DMS53 treated with DMSO at 0.1 percent for 48 hours (cell line): ENCODE measurements at regions not wholly inside any gene's neighbourhood (a gene's known extent, or its start where the extent isn't known, plus 50 kb on each side); places are given as distances from the start of the nearest gene placed in this dataset.
"Not testable (repeated sequence)": the region's sequence is repeated elsewhere in the genome, so short reads cannot be mapped to it uniquely, and the experiment has no call there.

Experiments
- DNase-seq: peaks from one replicate; lab custom pipeline; 2025; ENCODE audit not compliant: unreplicated experiment; lab: John Stamatoyannopoulos, UW

GRCh38 chr2:133624551-133624950 is 56.3 kb upstream of the NCKAP5 start:
- DNase-seq = no peak

GRCh38 chr2:133627741-133628140 is 59.5 kb upstream of the NCKAP5 start:
- no peak for DNase-seq

GRCh38 chr2:133633309-133633708 is 65.0 kb upstream of the NCKAP5 start:
- DNase-seq = no peak

- no peak for DNase-seq
These were observed 65.7 kb upstream of the NCKAP5 start for GRCh38 chr2:133633881-133634409.

GRCh38 chr2:133635131-133635530 is 66.9 kb upstream of the NCKAP5 start:
- DNase-seq = no peak

- DNase-seq = no peak
These were observed 68.0 kb upstream of the NCKAP5 start for GRCh38 chr2:133636287-133636686.

- DNase-seq = no peak
These were observed 71.8 kb upstream of the NCKAP5 start for GRCh38 chr2:133640103-133640502.

GRCh38 chr2:133641497-133641896 is 73.2 kb upstream of the NCKAP5 start:
- peak; percentile 22 for DNase-seq

- no peak for DNase-seq
These were observed 73.9 kb upstream of the NCKAP5 start for GRCh38 chr2:133641942-133642725.

- no peak for DNase-seq
These were observed 74.5 kb upstream of the NCKAP5 start for GRCh38 chr2:133642791-133643191.

GRCh38 chr2:133643863-133644262 is 75.6 kb upstream of the NCKAP5 start:
- DNase-seq = no peak

- no peak for DNase-seq
These were observed 76.6 kb upstream of the NCKAP5 start for GRCh38 chr2:133644846-133645245.

GRCh38 chr2:133647386-133647785 is 79.1 kb upstream of the NCKAP5 start:
- not testable (repeated sequence) for DNase-seq

GRCh38 chr2:133651861-133652260 is 83.6 kb upstream of the NCKAP5 start:
- no peak for DNase-seq

GRCh38 chr2:133652398-133652797 is 84.1 kb upstream of the NCKAP5 start:
- DNase-seq = no peak

- DNase-seq = no peak
These were observed 84.8 kb upstream of the NCKAP5 start for GRCh38 chr2:133653056-133653455.

GRCh38 chr2:133654949-133655348 is 86.7 kb upstream of the NCKAP5 start:
- no peak for DNase-seq

GRCh38 chr2:133655610-133656009 is 87.3 kb upstream of the NCKAP5 start:
- DNase-seq = no peak

- no peak for DNase-seq
These were observed 89.3 kb upstream of the NCKAP5 start for GRCh38 chr2:133657591-133657990.

GRCh38 chr2:133658020-133658903 is 90.0 kb upstream of the NCKAP5 start:
- no peak for DNase-seq

- DNase-seq = no peak
These were observed 92.2 kb upstream of the NCKAP5 start for GRCh38 chr2:133660510-133660909.

- no peak for DNase-seq
These were observed 93.1 kb upstream of the NCKAP5 start for GRCh38 chr2:133661392-133661791.
